Thyroid gland (tissue), 4 donors: ENCODE measurements at regions not wholly inside any gene's neighbourhood (a gene's known extent, or its start where the extent isn't known, plus 50 kb on each side); places are given as distances from the start of the nearest gene placed in this dataset.
"Not testable (repeated sequence)": the region's sequence is repeated elsewhere in the genome, so short reads cannot be mapped to it uniquely, and the experiment has no call there.

ENCODE experiments used
- DNase-seq, 2 donors: peaks; one replicate each; pipeline ENCODE4 v3.0.0-alpha.2; 2019
- H3K27ac ChIP-seq, 3 donors: fragments of 200-600 bp; sonication (generic); 1 replicate in 2 of 3; 2 replicates in 1 of 3; pipeline ENCODE4 v1.5.1; 2016 to 2019; ENCODE audit warnings: mild to moderate bottlenecking in 1 of 3, moderate library complexity in 1 of 3
- H3K27me3 ChIP-seq: fragments of 200-600 bp; sonication (generic); one replicate; pipeline ENCODE4 v1.5.1; 2019
- H3K36me3 ChIP-seq, 2 donors: fragments of 200-600 bp; sonication (generic); one replicate each; pipeline ENCODE4 v1.5.1; 2016 to 2019
- H3K4me1 ChIP-seq, 2 donors: fragments of 200-600 bp; sonication (generic); one replicate each; pipeline ENCODE4 v1.5.1; 2017 to 2019
- H3K4me3 ChIP-seq, 3 donors: fragments of 200-600 bp; sonication (generic); replicated peaks in 1 of 3; 1 replicate in 2 of 3; 2 replicates in 1 of 3; pipeline ENCODE4 v1.5.1; 2016; ENCODE audit warnings: mild to moderate bottlenecking in 1 of 3
- H3K9me3 ChIP-seq: fragments of 200-600 bp; sonication (generic); one replicate; pipeline ENCODE4 v1.5.1; 2017
- POLR2A ChIP-seq, 2 donors: fragments of 450-650 bp; IDR thresholded peaks; one replicate each; pipeline ENCODE4 v1.6.1; 2017; ENCODE audit warnings: antibody characterized with exemption in 2 of 2, mild to moderate bottlenecking in 2 of 2, moderate library complexity in 1 of 2
- WGBS, 2 donors: methylation state at CpG; one replicate each; pipeline ENCODE4 v1.1.5; 2017; 5-methylcytosine and 5-hydroxymethylcytosine counted together
- intact Hi-C: fragments of 100-400 bp; cut with DNase I; formaldehyde crosslinking; loops from one replicate; pipeline ENCODE4 v1.15.1; 2023
- TF ChIP-seq, protein P1 (sequence below), 6 experiments: fragments of 200-600 bp in 3 of 6; fragments of 450-650 bp in 3 of 6; sonication (generic) in 3 of 6; IDR thresholded peaks; one replicate each; pipeline ENCODE4 v1.5.1; 2016 to 2019; ENCODE audit warnings: antibody characterized with exemption in 6 of 6, mild to moderate bottlenecking in 2 of 6, inconsistent platforms in 1 of 6, moderate library complexity in 1 of 6

DNA sequence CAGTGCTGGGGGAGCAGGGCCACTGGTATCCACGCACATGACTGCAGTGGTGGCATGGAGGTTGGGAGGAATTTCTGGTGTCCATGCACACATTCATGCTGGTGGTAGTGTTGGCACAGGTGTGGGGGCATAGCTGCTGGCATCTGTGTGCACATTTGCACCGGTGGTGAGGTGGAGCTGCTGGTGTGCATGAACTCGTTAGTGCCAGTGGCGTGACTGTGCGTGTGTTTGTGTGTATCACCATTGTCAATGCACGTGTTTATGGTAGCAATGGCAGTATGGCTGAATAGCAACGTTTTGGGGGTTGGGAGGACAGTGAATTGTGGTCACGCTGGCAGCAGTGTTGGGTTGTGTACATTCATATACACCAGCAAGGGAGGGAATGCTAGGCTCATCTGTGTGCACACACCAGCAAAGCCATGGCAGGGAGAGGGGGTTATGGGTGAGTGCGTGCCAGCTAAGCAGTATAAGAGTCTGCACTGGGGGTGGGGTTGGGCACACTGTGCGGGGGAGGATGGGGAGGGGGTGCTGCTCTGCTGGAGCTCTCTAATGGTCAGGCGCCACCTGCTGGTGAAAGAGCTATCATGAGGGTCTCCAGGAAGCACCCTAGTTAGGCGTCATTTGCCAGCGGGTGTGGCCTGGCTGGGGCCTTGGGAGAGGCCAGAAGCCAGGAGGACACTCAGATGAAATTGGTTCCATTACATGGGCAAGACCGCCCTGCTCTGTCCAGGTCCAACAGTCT lies 626.1 kb upstream of the ID4 start:
- Histone ChIP-seq H3K4me1 (no peaks in the 10 kb centered on the region), H3K36me3 (no peaks in the 10 kb centered on the region), H3K9me3 (no peaks in the 10 kb centered on the region), H3K27me3 (no peaks in the 10 kb centered on the region), H3K27ac (no peak overlapping the region), H3K4me3 (no peak overlapping the region)
- peak in 1 of 2 donors; percentile 3 for DNase-seq
- no peak for TF ChIP-seq POLR2A (IDR thresholded peaks at IDR 0.05)
- TF ChIP-seq, protein P1, sequence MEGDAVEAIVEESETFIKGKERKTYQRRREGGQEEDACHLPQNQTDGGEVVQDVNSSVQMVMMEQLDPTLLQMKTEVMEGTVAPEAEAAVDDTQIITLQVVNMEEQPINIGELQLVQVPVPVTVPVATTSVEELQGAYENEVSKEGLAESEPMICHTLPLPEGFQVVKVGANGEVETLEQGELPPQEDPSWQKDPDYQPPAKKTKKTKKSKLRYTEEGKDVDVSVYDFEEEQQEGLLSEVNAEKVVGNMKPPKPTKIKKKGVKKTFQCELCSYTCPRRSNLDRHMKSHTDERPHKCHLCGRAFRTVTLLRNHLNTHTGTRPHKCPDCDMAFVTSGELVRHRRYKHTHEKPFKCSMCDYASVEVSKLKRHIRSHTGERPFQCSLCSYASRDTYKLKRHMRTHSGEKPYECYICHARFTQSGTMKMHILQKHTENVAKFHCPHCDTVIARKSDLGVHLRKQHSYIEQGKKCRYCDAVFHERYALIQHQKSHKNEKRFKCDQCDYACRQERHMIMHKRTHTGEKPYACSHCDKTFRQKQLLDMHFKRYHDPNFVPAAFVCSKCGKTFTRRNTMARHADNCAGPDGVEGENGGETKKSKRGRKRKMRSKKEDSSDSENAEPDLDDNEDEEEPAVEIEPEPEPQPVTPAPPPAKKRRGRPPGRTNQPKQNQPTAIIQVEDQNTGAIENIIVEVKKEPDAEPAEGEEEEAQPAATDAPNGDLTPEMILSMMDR (IDR thresholded peaks at IDR 0.05) = peak in 1 of 6 experiments; percentile 19
- intact Hi-C loops = no loop called here
- WGBS, 2 donors = 89 to 91% methylated on average over 14 of the region's 14 CpGs

GRCh38 chr6:19214231-19214630 lies 622.9 kb upstream of the ID4 start:
- H3K4me1 ChIP-seq = no peaks in the 10 kb centered on the region
- H3K4me3 ChIP-seq = no peak overlapping the region
- no peaks in the 10 kb centered on the region for H3K27me3 ChIP-seq
- WGBS, 2 donors = 88 to 92% methylated on average over 2 of the region's 2 CpGs
- no peak overlapping the region for H3K27ac ChIP-seq
- no peak for DNase-seq
- intact Hi-C loops = no loop called here
- TF ChIP-seq POLR2A (IDR thresholded peaks at IDR 0.05) = no peak
- TF ChIP-seq, protein P1 (IDR thresholded peaks at IDR 0.05) = no peak
- H3K9me3 ChIP-seq = no peaks in the 10 kb centered on the region
- no peaks in the 10 kb centered on the region for H3K36me3 ChIP-seq

DNA sequence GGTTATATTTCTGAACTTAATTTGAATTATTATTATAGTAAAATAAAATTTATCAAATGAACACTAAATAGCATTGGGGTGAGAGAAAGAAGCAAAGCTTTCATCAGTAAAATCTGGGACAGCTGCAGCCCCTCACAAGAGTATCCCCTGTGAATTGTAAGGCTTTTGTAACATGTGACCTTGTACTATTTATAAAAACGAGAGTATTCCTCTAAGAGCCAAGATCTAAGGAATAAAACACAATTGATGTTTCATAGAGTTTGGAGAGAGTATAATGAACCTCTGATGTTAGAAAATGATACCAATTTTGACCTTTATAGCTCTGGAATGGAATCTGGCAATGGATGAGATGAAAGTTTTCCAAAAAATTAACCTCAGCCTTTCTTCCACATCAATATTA lies 617.2 kb upstream of the ID4 start:
- Histone ChIP-seq H3K9me3 (no peaks in the 10 kb centered on the region), H3K27ac (no peak overlapping the region), H3K27me3 (no peaks in the 10 kb centered on the region), H3K4me1 (no peaks in the 10 kb centered on the region), H3K36me3 (no peaks in the 10 kb centered on the region), H3K4me3 (no peak overlapping the region)
- no peak for DNase-seq
- intact Hi-C loops = no loop called here
- TF ChIP-seq, protein P1 (IDR thresholded peaks at IDR 0.05) = no peak
- no peak for TF ChIP-seq POLR2A (IDR thresholded peaks at IDR 0.05)
- 38 to 67% methylated on average over 1 of the region's 1 CpG for WGBS, 2 donors

- H3K9me3 ChIP-seq = no peaks in the 10 kb centered on the region
- TF ChIP-seq POLR2A (IDR thresholded peaks at IDR 0.05) = no peak
- TF ChIP-seq, protein P1 (IDR thresholded peaks at IDR 0.05) = no peak
- peaks cover 0 to 4% of the 10 kb centered on the region in 2 donors for H3K4me1 ChIP-seq
- H3K27me3 ChIP-seq = no peaks in the 10 kb centered on the region
- H3K4me3 ChIP-seq = no peak overlapping the region
- peak overlapping the region; percentile 54 to 91 (median 72) for H3K27ac ChIP-seq
- 16 to 24% methylated on average over 5 of the region's 5 CpGs for WGBS, 2 donors
- DNase-seq = peak; percentile 63 to 71
- no peaks in the 10 kb centered on the region for H3K36me3 ChIP-seq
- intact Hi-C loops = no loop called here
Observed at GRCh38 chr6:19231878-19232561, 605.1 kb upstream of the ID4 start.

GRCh38 chr6:19245656-19246055 lies 591.5 kb upstream of the ID4 start:
- H3K27me3 ChIP-seq = no peaks in the 10 kb centered on the region
- DNase-seq = no peak
- intact Hi-C loops = no loop called here
- no peak overlapping the region for H3K4me3 ChIP-seq
- H3K36me3 ChIP-seq = no peaks in the 10 kb centered on the region
- no peaks in the 10 kb centered on the region for H3K4me1 ChIP-seq
- no peak overlapping the region for H3K27ac ChIP-seq
- H3K9me3 ChIP-seq = no peaks in the 10 kb centered on the region
- TF ChIP-seq, protein P1 (IDR thresholded peaks at IDR 0.05) = no peak
- no peak for TF ChIP-seq POLR2A (IDR thresholded peaks at IDR 0.05)
- WGBS, 2 donors = 84 to 86% methylated on average over 1 of the region's 1 CpG

DNA sequence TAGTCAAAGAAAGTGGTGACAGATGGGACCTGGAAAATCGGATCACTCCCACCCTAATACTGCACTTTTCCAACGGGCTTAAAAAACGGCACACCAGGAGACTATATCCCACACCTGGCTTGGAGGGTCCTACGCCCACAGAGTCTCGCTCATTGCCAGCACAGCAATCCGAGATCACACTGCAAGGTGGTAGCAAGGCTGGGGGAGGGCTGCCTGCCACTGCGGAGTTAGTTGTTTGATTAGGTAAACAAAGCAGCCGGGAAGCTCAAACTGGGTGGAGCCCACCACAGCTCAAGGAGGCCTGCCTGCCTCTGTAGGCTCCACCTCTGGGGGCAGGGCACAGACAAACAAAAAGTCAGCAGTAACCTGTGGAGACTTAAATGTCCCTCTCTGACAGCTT lies 590.0 kb upstream of the ID4 start:
- H3K4me1 ChIP-seq, H3K36me3 ChIP-seq, DNase-seq, intact Hi-C loops, H3K4me3 ChIP-seq, H3K27me3 ChIP-seq, H3K27ac ChIP-seq, H3K9me3 ChIP-seq: not testable (repeated sequence)
- 79 to 84% methylated on average over 8 of the region's 8 CpGs for WGBS, 2 donors

DNA sequence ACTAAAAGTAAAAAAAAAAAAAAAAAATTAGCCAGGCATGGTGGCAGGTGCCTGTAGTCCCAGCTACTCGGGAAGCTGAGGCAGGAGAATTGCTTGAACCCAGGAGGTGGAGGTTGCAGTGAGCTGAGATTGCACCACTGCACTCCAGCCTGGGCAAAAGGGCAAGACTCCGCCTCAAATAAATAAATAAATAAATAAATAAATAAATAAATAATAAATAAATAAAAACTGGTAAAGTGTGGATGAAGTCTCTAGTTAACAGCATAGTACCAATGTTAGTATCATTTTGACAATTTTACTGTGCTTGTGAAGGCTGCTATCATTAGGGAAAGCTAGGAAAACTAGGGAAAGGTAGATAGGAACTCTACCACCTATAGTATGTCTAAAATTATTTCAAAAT lies 581.0 kb upstream of the ID4 start:
- H3K4me1 ChIP-seq, H3K9me3 ChIP-seq, DNase-seq, H3K36me3 ChIP-seq, H3K27ac ChIP-seq, intact Hi-C loops, H3K4me3 ChIP-seq, H3K27me3 ChIP-seq: not testable (repeated sequence)
- 88 to 93% methylated on average over 2 of the region's 2 CpGs for WGBS, 2 donors
